Fibroblast of villous mesenchyme (primary cell): ENCODE measurements at regions not wholly inside any gene's neighbourhood (a gene's known extent, or its start where the extent isn't known, plus 50 kb on each side); places are given as distances from the start of the nearest gene placed in this dataset.

Experiments
- DNase-seq: peaks from one replicate; pipeline ENCODE4 v3.0.0-alpha.2; 2010; ENCODE audit warnings: low read depth
- H3K4me3 ChIP-seq: 2 replicates; pipeline ENCODE4 v1.5.1; 2011; ENCODE audit warnings: low read depth, mild to moderate bottlenecking, low read length
- CTCF ChIP-seq: IDR thresholded peaks from 2 replicates; pipeline ENCODE4 v1.5.1; 2012; ENCODE audit warnings: low read depth, mild to moderate bottlenecking, low read length; ENCODE audit not compliant: insufficient read depth

- TF ChIP-seq CTCF: no peak
- no peak for DNase-seq
- no peak overlapping the region for H3K4me3 ChIP-seq
Observed at GRCh38 chr14:50018933-50019210, 97.5 kb downstream of the VCPKMT start.

- no peak for DNase-seq
- no peak overlapping the region for H3K4me3 ChIP-seq
- no peak for TF ChIP-seq CTCF
Observed at GRCh38 chr14:50020184-50020583, 96.2 kb downstream of the VCPKMT start.

GRCh38 chr14:50020799-50021198 lies 95.6 kb downstream of the VCPKMT start:
- H3K4me3 ChIP-seq: no peak overlapping the region
- no peak for DNase-seq
- TF ChIP-seq CTCF: no peak

GRCh38 chr14:50021261-50022031 lies 94.9 kb downstream of the VCPKMT start:
- no peak for DNase-seq
- TF ChIP-seq CTCF: no peak
- no peak overlapping the region for H3K4me3 ChIP-seq

GRCh38 chr14:50022661-50023060 lies 93.7 kb downstream of the VCPKMT start:
- no peak overlapping the region for H3K4me3 ChIP-seq
- DNase-seq: no peak
- no peak for TF ChIP-seq CTCF

GRCh38 chr14:50023671-50024490 lies 92.5 kb downstream of the VCPKMT start:
- peak overlapping the region; percentile 1 for H3K4me3 ChIP-seq
- peak; percentile 69 for DNase-seq
- no peak for TF ChIP-seq CTCF
